UCSD-AML1 (cell line): ENCODE measurements at regions not wholly inside any gene's neighbourhood (a gene's known extent, or its start where the extent isn't known, plus 50 kb on each side); places are given as distances from the start of the nearest gene placed in this dataset.

Experiments
- DNase-seq: peaks from one replicate; lab custom pipeline; 2025; ENCODE audit not compliant: unreplicated experiment; lab: John Stamatoyannopoulos, UW

DNA sequence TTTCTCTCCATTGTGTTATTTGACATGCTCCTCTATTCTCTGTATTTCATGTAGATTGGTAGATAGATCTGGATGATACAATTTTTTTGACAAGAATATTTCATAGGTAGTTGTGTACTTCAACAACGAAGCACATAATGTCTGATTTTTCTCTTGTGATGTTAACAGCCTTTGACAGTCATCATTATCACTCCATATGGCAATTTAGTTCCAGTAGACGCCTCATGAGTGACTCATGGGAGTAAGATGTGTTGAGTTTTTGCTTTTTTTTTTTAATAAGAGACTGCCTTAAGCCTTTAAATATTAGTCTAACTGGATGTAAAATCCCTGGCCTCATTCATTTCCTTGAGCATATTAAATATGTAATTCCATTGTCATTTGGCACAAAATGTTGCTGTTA, 123.5 kb upstream of the ZNF32 start:
- DNase-seq = no peak

DNA sequence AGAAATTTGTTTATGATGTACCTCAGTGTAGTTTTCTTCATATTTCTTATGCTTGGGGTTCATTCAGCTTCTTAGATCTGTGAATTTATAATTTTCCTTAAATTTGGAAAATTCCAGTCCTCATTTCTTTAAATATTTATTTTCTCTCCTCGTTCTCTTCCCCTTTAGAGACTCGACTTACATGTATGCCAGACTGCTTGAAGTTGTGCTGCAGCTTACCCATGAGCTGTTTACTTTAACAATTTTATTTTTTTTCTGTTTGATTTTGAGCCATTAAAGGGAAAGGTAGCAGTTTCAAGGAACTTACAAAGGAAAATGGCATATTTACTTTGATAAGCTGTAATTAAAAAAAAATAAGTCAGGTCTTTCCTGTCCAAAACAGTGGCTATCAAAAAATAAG, 123.0 kb upstream of the ZNF32 start:
- DNase-seq = no peak

DNA sequence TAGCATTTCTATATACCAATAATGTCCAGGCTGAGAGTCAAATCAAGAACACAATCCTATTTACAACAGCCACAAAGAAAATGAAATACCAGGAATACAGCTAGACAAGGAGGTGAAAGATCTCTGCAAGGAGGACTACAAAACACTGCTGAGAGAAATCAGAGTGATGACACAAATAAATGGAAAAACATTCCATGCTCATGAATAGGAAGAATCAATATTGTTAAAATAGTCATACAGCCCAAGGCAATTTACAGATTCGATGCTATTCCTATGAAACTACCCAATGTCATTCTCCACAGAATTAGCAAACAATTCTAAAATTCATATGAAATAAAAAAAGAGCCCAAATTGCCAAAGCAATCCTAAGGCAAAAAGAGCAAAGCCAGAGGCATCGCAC, 116.8 kb upstream of the ZNF32 start:
- no peak for DNase-seq

DNA sequence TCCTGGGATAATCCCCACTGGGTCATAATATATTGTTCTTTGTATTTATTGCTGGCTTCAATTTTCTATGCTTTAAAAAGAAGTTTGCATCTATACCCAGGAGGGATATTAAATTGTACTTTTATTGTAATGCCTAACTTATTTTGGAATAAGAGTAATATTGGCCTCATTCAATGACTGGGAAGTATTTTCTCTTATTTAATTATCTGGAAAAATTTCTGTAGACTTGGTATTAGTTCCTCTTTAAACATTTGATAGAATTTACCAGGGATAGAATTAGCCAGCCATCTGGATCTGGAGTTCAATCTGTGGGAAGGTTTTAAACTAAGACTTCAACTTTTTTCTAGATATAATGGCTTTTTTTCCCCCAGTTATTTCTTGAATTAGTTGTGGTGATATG, 115.2 kb upstream of the ZNF32 start:
- no peak for DNase-seq

DNA sequence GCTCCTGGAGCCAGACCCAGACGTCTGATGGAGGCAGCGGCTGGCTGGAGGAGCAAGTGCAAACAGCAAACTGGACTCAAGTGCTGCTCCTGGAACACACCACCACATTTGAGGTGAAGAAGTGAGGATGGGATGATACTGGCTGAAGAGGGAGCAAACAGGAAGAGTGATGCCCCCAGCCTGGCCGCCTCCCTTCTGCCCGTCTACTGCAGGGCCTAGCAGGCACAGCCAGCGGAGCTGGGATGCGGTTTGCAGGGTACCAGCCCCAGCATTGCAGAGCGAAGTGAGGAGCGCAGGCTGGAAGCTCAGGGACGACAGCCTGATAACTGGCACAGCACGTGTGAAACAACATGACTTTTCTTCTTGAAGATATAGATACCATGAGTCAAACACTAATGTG, 111.8 kb upstream of the ZNF32 start:
- DNase-seq = no peak

DNA sequence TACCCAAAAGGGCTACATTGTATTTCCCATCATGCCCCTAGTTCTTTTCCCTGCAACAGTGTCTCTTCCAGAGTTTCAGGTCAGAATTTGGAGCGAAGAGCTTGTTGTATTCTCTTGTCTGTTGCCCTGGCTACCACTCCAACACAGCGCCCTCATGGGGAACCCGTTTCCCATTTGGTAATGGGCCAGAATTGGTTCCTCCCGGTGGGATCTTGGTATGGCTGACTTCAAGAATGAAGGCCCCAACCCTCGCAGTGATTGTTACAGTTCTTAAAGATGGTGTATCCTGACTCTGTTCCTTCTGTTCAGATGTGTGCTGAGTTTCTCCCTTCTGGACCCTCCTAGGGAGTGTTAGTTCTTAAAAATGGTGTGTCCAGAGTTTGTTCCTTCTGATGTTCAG, 110.5 kb upstream of the ZNF32 start:
- DNase-seq = no peak

DNA sequence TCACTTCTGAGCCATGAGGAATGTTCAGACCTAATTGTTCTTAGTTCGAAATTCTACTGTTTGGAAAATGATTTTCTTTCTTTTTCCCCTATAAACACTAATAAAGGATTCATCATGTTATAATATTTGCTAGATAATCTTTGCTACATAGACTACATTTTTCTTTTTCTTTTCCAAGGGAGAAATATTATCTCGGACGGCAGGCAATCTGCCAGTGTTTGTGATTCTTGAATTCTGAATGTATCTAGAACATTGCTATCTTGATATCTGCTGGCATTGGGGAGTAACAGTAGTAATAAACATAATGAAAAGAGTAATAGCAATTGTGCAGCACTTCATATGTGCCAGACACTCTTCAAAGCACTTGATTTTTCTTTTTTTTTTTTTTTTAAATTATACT, 107.7 kb upstream of the ZNF32 start:
- no peak for DNase-seq

DNA sequence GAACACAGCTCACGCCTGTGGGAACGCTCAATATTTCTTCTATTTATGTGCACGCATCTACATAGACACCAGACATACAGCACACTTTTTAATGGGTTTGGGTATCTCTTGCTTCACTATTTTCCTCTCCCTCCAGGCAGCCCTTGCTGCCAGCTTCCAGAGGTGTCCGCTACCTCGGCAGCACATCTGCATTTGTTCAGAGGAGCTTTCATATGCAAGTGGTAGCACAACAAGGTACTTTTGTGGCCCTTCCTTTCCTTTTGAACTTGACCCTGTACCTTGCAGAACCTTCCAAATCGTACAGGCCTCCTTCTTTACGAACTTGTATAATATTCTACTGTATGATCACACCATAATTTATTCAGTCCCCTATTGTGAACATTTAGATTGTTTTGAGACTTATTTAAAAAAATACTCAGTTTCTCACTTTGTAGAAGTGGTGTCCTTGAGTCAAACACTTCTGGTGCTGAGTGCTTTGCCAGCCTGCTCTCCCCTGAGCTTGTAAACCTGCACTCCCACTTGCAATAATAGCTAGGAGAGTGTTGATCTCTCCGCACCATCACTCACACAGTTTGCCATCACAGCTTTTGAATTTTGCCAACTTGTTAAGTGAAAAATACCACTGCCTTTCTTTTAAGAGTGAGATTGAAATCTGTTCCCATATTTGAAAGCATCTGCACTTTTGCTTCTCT, 106.0 kb upstream of the ZNF32 start:
- DNase-seq = no peak

DNA sequence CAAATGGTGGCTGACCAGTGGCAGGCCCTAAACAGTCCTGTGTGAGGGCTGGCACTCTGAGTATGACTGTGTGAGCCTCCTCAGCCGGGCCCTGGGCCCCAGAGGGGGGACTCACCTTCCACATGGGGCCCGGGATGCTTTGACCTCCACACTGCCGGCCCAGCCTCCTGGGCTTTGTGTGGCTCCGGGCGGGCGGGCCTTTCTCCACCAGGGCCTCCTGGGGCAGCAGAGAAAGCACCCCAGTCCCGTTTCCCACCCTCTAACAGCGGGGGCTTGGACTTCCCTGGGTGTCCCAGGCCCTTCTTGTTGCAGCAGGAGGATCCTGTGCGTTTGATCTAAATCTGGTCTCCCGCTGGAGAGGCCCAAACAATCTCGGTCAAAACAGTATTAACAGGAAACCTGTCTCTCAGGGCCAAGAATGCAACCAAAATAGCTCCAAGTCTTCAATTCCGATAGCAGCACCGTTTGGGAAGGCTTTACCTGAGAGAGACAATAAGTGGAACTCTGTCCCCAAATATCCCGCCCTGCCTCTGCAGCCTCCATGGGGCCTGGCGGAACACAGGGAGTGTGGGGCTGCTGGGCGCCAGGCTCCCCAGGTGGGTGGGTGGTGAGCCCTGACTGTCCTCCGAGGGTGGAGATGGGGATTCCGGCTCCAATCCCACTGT, 104.8 kb upstream of the ZNF32 start:
- DNase-seq = no peak

DNA sequence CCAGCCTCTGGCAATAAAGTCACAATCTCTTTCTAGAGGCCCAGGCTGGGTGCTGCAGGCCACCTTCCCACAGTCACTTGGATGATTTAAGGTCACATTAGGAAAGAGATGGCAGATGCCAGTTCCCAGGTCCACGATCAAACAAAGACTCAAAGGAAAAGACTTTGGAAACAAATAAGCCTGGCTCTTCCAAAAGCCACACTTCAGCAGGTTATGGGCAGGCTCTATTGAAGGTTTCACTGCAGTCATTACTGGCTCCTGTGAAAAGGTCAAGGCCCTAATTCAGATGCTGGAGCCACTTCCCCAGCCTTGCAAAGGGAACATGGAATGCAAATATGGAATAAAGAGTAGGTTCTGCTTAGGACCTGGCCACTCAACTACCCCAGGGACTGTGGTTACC, 104.0 kb upstream of the ZNF32 start:
- DNase-seq = no peak

DNA sequence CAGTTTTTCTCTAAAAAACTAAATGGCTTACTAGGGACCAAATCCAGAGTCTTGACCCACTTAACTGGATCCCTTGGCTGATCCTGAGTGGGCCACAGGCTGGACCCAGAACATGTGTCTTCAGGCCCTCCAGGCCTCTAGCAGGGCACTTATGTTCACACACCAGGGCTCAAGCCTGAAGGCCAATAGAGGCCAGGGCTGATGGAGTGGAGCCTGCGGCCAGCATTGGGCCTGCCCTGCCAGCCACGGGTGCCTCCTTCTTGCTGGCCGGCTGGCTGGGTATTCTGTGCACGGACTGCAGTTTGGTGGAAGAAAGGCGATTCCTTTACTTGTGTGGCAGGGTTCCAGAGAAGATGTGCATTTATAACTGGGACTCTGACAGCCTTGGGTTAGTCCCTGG, 103.0 kb upstream of the ZNF32 start:
- no peak for DNase-seq

DNA sequence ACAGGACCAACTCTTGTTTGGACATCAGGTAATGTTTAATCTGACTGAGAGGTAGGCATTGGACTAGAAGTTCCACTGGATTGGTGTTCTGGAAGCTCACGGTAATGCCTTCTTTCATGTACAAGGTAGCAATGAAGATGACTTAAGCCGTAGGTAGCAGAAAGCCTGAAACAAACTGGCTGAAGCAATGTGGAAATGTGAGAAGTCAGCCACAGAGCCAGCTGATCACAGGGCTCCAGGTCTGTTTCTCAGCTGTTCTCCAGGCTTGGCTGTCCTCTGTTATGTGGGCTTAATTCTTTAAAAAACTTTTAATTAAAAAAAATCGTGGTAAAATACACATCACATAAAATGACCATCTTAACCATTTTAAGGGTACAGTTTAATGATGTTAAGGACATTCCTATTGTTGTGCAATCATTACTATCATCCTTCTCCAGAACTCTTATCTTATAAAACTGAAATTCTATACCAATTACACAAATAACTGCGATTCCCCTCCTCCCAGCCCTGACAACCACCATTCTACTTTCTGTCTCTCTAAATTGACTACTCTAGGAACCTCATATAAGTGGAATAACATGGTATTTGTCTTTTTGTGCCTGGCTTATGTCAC, 101.4 kb upstream of the ZNF32 start:
- DNase-seq = no peak

DNA sequence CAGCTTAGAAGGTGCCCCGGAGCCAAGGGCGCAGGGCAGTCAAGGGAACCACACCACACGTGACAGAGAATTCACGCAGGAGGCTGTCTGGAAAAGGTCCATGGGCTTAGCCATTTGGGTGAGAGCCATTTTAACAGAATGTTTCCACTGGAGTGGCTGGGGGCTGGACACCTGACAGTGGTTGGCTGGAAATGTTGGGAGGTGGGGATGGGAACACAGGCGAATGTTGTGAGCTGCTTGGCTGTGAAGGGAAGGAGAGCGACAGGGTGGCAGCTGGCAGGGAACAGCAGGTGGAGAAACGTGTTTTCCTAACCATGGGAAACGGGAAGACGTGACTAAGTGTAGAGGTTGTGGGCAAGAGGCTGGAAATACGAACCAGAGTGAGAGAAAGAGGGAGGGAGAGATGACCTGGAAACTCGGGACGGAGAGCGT, 100.5 kb upstream of the ZNF32 start:
- no peak for DNase-seq

DNA sequence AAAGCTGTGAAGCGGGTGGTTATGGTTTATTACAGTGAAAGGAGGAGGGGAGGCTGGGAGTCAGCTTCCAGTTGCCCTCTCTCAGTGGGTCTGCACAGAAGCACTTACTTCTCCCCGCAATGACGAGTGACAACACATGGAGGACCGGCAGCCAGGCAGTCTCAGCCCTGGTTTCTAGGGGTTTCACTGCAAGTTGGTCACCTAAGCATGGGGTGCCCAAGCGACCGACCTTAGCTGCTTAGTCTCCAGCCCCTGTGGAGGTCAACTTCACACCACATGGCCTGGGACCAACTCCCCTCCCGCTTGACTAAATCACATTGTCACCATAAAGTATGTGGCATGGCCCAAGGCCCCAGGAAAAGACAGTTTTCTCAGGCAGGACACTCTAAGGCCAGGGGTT, 99.9 kb upstream of the ZNF32 start:
- no peak for DNase-seq

DNA sequence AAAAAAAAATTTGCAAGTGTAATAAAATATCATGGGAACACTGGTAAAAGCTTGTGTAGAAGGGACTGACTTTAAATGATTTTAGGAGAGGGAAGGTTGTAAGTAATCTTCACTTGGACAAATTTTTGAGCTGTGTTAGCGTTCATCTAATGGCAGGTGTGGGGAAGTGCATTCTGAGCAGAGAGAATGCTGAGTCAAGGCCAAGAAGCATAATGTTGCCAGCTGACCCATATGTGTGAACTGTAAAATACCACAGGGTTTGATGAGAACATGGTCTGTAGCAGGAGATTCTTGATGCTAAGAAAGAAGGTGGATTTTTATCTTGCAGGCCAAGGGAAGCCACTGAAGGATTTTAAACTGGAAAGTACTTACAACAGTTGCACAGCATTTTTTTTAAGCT, 98.2 kb upstream of the ZNF32 start:
- no peak for DNase-seq

DNA sequence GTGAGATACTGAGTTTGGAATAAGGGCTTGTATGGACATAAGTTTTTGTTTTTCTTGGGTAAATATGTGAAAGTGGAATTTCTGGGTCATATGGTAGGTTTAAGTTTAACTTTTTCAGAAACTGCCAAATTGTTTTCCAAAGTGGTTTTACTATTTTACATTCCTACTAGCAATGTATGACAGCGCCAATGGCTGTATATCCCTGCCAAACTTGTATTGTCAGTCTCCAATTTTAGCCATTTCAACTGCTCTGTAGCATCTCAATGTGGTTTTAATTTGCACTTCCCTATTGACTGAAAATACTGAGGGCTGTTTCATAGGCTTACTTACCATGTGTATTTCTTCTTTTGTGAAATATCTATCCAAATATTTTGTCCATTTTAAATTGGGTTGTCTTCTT, 90.5 kb upstream of the ZNF32 start:
- no peak for DNase-seq

DNA sequence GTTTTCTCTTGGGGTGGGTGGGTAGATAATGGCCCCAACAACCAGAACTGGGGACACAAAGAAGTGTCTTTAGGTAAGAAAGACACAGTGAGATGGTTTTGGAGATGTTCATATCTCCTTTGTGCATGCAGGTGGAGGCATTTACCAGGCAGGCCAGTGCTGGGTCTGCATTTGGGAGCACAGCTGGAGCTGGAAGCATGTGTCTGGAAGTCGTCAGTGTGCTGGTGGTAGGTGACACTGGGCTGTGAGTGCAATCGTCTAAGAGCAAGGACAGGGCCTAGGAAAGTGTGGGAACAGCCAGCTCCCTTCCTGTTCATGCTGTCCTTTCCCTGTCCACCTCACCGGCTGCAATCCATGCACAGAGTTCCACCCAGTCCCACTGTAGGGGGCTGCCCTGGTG, 88.3 kb upstream of the ZNF32 start:
- no peak for DNase-seq

DNA sequence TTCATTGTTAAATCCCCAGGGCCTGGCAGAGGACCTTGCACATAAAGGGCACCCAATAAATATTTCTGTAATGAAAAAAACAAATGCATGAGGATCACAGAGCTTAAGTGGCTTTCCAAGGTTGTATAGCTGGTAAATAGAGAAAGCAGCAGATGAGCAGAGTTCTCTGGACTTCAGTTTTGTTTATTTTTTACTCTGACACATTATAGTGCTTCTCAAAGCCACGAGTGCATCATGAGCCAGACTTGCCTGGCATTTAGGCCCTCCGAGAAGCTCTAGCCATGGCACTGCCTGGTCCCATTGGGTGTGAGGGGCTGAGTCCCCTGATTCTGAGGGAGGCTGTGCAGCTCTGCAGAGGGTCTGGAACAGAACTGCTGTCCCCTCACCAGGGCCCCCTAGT, 87.2 kb upstream of the ZNF32 start:
- no peak for DNase-seq

DNA sequence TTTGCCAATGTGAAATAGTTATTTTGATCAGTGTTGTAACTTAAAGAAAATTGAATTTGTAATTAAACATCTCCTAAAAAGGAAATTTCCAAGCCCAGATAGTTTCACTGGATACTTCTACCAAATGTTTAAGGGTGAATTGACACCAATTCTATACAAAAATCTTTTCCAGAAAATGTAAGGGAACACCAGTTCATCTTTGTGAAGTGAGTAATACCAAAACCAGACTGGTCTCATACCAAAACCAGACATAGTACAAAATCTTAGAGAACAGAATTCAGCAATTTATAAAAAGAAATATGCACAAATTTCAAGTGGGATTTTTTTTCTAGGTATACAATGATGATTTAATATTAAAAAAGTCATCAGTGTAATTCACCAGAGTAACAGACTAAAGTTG, 86.0 kb upstream of the ZNF32 start:
- DNase-seq = no peak

DNA sequence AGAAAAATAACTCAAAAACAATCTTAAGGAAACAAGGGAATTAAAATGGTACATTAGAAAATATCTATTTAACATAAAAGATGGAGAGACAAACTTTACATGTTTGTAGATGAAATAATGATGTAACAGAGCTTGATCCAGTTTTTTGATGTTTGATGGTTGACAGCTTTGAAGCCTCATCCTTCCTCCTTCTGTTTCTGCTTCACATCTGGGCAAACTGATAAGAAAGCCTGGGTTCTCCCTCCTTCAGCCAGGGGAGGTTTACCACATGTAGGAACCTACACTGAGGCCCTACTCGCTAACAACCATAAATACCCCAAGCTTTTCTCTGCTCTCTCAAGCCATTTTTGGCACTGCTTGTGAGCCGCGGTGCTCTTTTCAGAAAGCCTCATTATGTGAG, 82.8 kb upstream of the ZNF32 start:
- DNase-seq = no peak

DNA sequence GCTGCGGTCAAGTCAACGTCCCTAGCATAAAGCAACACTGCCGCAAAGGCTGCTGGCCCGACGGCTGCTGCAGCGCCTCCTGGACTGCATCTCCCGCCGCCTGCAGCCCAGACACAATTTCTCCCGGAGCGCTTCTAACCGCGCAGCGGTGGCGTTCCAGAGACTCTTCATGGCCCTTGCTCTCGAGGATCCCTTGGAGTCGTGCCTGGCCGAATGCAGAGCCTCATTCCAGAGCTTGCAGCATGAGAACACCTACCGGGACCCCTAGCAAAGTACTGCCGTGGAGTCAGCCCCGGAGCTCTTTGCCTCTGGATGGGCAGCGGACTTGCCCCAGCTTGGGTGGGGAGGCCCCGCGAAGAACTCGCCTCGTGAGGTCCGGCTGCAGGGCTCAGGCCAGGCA, 79.7 kb upstream of the ZNF32 start:
- DNase-seq = no peak

DNA sequence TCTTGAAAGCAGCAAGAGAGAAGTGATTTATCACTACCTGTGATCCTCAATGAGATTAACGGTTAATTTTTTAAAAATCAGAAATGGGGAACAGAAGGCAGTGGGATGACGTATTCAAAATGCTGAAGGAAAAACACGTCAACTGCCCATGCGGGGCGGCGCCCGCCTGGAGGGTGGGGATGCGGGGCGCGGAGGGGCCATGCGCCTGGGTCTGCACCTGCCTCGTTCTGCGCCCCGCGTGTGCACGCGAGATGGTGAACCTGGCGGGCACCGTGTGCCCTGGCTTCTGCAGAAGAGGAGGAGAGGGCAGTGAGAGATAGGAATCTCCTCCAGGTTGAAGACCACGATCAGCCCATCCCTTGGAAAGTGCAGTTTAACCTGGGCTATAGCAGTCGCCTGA, 79.3 kb upstream of the ZNF32 start:
- DNase-seq = no peak

DNA sequence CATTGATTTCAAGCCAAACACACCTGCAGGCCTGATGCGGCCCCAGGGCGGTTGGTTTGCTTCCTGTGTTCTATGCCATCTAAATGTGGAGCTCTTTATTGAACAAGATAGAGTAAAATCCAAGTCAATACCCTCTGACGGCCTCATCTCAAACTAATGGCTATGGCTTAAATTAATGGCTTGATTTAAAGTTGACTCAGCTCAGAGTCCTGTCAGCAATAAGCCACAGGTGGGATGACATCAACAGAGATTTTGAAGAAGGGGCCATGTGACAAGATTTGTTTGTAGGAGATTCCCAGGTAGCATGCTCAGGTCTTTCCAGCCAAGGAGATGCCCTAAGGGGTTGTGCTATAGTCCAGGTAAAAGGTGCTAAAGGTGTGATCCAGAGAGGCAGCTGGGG, 66.7 kb upstream of the ZNF32 start:
- no peak for DNase-seq
